HEK293T (cell line): ENCODE measurements at regions not wholly inside any gene's neighbourhood (a gene's known extent, or its start where the extent isn't known, plus 50 kb on each side); places are given as distances from the start of the nearest gene placed in this dataset.

ENCODE experiments used
- CTCF ChIA-PET: fragments of 350-600 bp; formaldehyde crosslinking; extraction: SDS; loops from one replicate; lab custom pipeline; 2021; ENCODE audit warnings: antibody characterized with exemption, inconsistent platforms; lab: Yijun Ruan, JAX
- POLR2A ChIA-PET: fragments of 350-600 bp; formaldehyde crosslinking; extraction: SDS; loops from one replicate; lab custom pipeline; 2020; ENCODE audit warnings: antibody characterized with exemption, inconsistent platforms; lab: Yijun Ruan, JAX
- DNase-seq: peaks from one replicate; pipeline ENCODE4 v3.0.0; 2012; ENCODE audit warnings: mixed read lengths; ENCODE audit errors: extremely low spot score
- ARNT ChIP-seq: fragments of 450-650 bp; IDR thresholded peaks from 2 replicates; pipeline ENCODE4 v1.6.1; 2017; ENCODE audit warnings: mild to moderate bottlenecking
- BHLHE40 ChIP-seq: fragments of 450-650 bp; IDR thresholded peaks from 2 replicates; pipeline ENCODE4 v1.6.1; 2016; ENCODE audit warnings: mild to moderate bottlenecking, moderate library complexity, borderline replicate concordance
- CTBP1 ChIP-seq: fragments of 450-650 bp; IDR thresholded peaks from 2 replicates; pipeline ENCODE4 v1.6.1; 2016; ENCODE audit warnings: borderline replicate concordance
- ELF4 ChIP-seq: fragments of 450-650 bp; IDR thresholded peaks from 2 replicates; pipeline ENCODE4 v1.6.1; 2017; ENCODE audit warnings: antibody characterized with exemption
- FOXA1 ChIP-seq: fragments of 450-650 bp; IDR thresholded peaks from 2 replicates; pipeline ENCODE4 v1.6.1; 2016; ENCODE audit warnings: mild to moderate bottlenecking
- FOXK2 ChIP-seq: fragments of 450-650 bp; IDR thresholded peaks from 2 replicates; pipeline ENCODE4 v1.6.1; 2016; ENCODE audit warnings: mild to moderate bottlenecking
- FOXM1 ChIP-seq: fragments of 450-650 bp; IDR thresholded peaks from 2 replicates; pipeline ENCODE4 v1.6.1; 2017; ENCODE audit warnings: mild to moderate bottlenecking, borderline replicate concordance
- HDGF ChIP-seq: fragments of 450-650 bp; IDR thresholded peaks from 2 replicates; pipeline ENCODE4 v1.6.1; 2017; ENCODE audit warnings: antibody characterized with exemption, borderline replicate concordance
- L3MBTL2 ChIP-seq: fragments of 450-650 bp; conservative IDR thresholded peaks from 2 replicates; pipeline ENCODE4 v1.6.1; 2016; ENCODE audit warnings: mild to moderate bottlenecking
- LEF1 ChIP-seq: fragments of 450-650 bp; IDR thresholded peaks from 2 replicates; pipeline ENCODE4 v1.6.1; 2017; ENCODE audit warnings: mild to moderate bottlenecking, borderline replicate concordance
- NFRKB ChIP-seq: fragments of 450-650 bp; IDR thresholded peaks from 2 replicates; pipeline ENCODE4 v1.6.1; 2016; ENCODE audit warnings: mild to moderate bottlenecking, moderate library complexity
- PKNOX1 ChIP-seq: fragments of 450-650 bp; IDR thresholded peaks from 2 replicates; pipeline ENCODE4 v1.6.1; 2016
- SP1 ChIP-seq: fragments of 450-650 bp; IDR thresholded peaks from 2 replicates; pipeline ENCODE4 v1.6.1; 2017
- SUZ12 ChIP-seq: fragments of 450-650 bp; IDR thresholded peaks from 2 replicates; pipeline ENCODE4 v1.6.1; 2016; ENCODE audit warnings: mild to moderate bottlenecking
- TARDBP ChIP-seq: fragments of 450-650 bp; IDR thresholded peaks from 2 replicates; pipeline ENCODE4 v1.6.1; 2016
- ZNF384 ChIP-seq: fragments of 450-650 bp; IDR thresholded peaks from 2 replicates; pipeline ENCODE4 v1.6.1; 2016

- TF ChIP-seq ARNT (no peak), L3MBTL2 (no peak), ELF4 (no peak), TARDBP (no peak), BHLHE40 (no peak), NFRKB (no peak), SP1 (no peak), PKNOX1 (no peak), FOXM1 (no peak), FOXA1 (no peak), SUZ12 (no peak), ZNF384 (no peak), CTBP1 (no peak), HDGF (no peak), FOXK2 (no peak), LEF1 (no peak)
- no peak for DNase-seq
- ChIA-PET POLR2A (no interaction called here), CTCF (no interaction called here)
These were observed 63.6 kb upstream of the PPARA start for GRCh38 chr22:46086577-46087335.

DNA sequence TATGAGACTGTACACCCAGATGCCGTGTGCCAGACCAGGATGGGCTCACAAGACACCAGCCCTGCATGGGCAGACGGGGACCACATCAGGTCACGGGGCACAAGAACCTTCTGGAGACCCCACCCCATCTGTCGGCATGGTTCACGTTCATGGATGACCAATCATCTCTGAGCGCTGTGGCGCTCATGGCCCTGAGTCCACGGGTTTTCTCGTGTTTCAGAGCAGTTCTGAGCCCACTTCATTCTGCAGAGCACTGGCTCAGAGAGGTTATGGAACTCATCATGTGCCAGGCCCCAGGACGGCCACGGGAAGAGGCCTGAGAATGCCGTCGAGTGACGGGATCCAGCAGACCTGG lies 63.0 kb upstream of the PPARA start:
- CTCF ChIA-PET = no interaction called here
- no peak for DNase-seq
- POLR2A ChIA-PET = no interaction called here
- TF ChIP-seq ZNF384 (no peak), SP1 (no peak), SUZ12 (no peak), L3MBTL2 (no peak), FOXK2 (no peak), ELF4 (no peak), LEF1 (no peak), ARNT (no peak), PKNOX1 (no peak), FOXA1 (no peak), FOXM1 (no peak)

- ChIA-PET CTCF (interaction anchor here (1.5 kb wide), 1 partner anchor 29 kb away, joined by 3 read pairs; no protein-coding TSS in a partner anchor), POLR2A (no interaction called here)
- no peak for DNase-seq
- TF ChIP-seq NFRKB = no peak
- TF ChIP-seq PKNOX1 = no peak
These were observed 62.5 kb upstream of the PPARA start for GRCh38 chr22:46087816-46088277.

DNA sequence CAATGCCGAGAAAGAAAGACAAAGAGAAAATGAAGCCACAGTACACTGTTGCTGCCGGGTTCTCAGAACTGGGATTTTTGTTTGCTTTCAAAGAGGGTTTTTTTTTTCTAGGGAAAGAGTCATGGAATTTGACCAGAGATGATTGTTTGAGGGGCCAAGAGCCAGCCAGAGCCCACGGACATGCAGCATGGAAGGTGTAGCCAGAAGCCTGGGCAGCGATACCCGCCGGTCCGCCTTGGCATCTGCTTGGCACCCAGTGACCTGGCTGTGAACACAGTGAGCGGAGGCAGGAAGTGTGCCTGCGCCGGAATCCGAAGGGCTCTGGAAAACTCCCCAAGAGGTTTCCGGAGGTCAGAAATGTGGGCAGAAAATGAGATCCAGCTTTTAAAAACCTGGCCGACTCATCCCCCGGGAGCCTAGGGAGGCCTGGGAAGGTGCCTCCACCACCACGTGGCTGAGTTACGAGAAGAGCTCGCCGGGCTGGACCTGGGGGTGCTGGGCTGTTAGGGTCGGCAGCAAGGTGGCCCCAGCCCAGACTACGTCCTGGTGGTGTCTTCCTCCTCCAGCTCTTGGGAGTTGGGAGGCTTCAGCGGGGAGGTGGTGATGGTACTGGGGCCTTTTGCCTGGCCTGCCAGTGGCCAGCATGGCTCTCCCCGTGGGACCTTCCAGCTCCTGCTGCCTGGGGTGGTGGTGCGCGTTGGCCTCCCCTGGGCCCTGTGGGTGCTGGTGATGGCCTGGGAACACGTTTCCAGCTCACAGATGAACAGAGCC lies 61.6 kb upstream of the PPARA start:
- POLR2A ChIA-PET = interaction anchor here (0.9 to 1.1 kb wide), 3 partner anchors 21 to 76 kb away, joined by 3 to 4 read pairs (median 3); no protein-coding TSS in a partner anchor
- TF ChIP-seq SUZ12 (no peak), ELF4 (no peak), ARNT (no peak), NFRKB (no peak), BHLHE40 (no peak), LEF1 (no peak), L3MBTL2 (no peak), FOXA1 (no peak), FOXK2 (no peak), FOXM1 (no peak), SP1 (no peak), CTBP1 (no peak), ZNF384 (no peak), HDGF (no peak), TARDBP (no peak), PKNOX1 (no peak)
- no peak for DNase-seq
- CTCF ChIA-PET = interaction anchor here (1.0 to 1.5 kb wide), 2 partner anchors 28 to 83 kb away, joined by 3 to 4 read pairs; no protein-coding TSS in a partner anchor

GRCh38 chr22:46089426-46090035 lies 60.8 kb upstream of the PPARA start:
- no peak for DNase-seq

More at GRCh38 chr22:46089426-46090035, 60.8 kb upstream of the PPARA start:
- no peak for TF ChIP-seq LEF1
- TF ChIP-seq ARNT = no peak
- TF ChIP-seq NFRKB = no peak
- TF ChIP-seq SUZ12 = no peak
- no peak for TF ChIP-seq SP1
- no peak for TF ChIP-seq FOXM1
- no peak for TF ChIP-seq FOXK2
- TF ChIP-seq PKNOX1 = no peak
- no peak for TF ChIP-seq HDGF
- TF ChIP-seq ZNF384 = no peak
- no peak for TF ChIP-seq L3MBTL2
- no peak for TF ChIP-seq TARDBP
- no peak for TF ChIP-seq CTBP1
- no peak for TF ChIP-seq BHLHE40
- TF ChIP-seq FOXA1 = no peak
- no peak for TF ChIP-seq ELF4
- POLR2A ChIA-PET = interaction anchor here (1.0 to 1.1 kb wide), 2 partner anchors 20 to 53 kb away, joined by 3 to 4 read pairs; no protein-coding TSS in a partner anchor
- CTCF ChIA-PET = interaction anchor here (1.0 to 1.5 kb wide), 2 partner anchors 27 to 83 kb away, joined by 3 to 4 read pairs; no protein-coding TSS in a partner anchor
